ENCODE measurements at regions not wholly inside any gene's neighbourhood (a gene's known extent, or its start where the extent isn't known, plus 50 kb on each side); places are given as distances from the start of the nearest gene placed in this dataset.
"Not testable (repeated sequence)": the region's sequence is repeated elsewhere in the genome, so short reads cannot be mapped to it uniquely, and the experiment has no call there.

DNA sequence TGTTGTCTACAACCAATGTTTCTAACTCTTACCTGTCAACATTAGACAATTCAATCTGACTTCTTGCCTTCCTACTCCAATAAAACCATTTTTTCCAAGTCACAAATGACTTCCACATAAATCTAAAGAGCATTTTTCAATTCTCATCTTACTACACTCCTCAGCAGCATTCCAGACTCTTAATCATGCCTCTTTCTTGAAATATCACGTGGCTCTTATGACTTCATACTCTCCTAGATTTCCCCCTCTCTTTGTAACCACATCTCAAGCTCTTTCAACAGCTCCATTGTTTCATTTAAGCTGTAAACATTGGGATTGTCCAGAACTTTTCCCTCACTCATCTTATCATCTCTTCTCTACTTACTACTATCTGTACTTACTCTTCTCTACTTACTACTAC lies 666.6 kb downstream of the TTLL7 start:
- TF ChIP-seq POLR2A (IDR thresholded peaks at IDR 0.05; ENCODE audit: low read depth, low read length); RAD21 (IDR thresholded peaks at IDR 0.05; ENCODE audit: low read length): not testable (repeated sequence)
